ENCODE measurements at regions not wholly inside any gene's neighbourhood (a gene's known extent, or its start where the extent isn't known, plus 50 kb on each side); places are given as distances from the start of the nearest gene placed in this dataset.
"Not testable (repeated sequence)": the region's sequence is repeated elsewhere in the genome, so short reads cannot be mapped to it uniquely, and the experiment has no call there.

DNA sequence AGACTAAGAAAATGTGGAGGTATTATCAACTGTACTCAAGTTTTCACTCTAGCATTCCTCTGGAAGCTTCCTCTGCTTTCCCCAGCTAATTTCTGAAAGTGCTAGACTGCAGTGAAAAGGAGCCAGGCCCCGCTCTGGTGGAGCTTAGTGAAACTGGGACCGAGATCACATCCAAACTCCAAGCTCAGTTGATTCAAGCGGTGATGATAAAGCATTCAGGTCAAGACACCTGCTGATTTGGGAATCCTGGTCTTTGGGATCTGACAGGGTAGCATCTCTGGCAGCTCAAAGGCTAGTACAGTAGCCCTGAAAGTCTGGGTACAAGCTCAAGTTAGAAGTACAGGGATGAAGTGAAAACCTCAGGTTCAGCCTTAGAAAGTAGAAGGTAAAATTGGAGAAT lies 120.2 kb upstream of the CRIM1 start:
- no peak for DNase-seq (ENCODE audit: low read depth)

DNA sequence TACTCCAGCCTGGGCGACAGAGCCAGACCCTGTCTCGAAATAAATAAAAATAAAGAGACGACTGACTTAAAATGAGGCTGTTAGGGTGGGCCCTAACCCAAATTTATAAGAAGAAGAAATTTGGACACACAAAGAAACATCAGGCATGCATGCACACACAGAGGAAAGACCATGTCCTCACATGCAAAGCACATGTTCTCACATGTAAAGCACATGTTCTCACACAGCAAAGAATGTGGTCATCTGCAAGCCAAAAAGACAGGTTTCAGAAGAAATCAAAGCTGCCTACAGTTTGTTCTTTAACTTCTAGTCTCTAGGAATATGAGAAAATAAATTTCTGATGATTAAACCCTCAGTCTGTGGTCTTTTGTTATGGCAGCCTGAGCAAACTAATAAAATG lies 132.3 kb upstream of the CRIM1 start:
- DNase-seq (ENCODE audit: low read depth) = no peak

GRCh38 chr2:36222485-36222884 lies 133.1 kb upstream of the CRIM1 start:
- no peak for DNase-seq (ENCODE audit: low read depth)

DNA sequence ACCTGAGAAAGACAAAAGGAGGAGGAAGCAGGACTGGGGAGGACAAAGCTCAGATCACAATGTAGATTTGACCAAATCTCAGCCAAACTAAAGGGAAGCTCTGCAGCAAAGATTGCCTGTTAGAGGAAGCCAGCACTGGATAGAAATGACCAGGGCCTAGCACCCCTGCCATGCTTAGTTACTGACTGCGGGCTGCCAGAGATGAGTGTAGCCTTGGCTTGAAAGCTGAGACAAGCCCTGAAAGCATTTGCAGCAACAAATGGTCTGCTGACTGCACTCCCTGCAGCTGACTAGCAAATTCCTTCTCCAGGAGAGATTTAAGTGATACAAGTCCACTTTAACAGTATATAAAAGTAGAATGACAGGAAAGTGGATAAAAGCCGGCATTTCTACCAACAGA lies 140.9 kb upstream of the CRIM1 start:
- DNase-seq (ENCODE audit: low read depth) = no peak

DNA sequence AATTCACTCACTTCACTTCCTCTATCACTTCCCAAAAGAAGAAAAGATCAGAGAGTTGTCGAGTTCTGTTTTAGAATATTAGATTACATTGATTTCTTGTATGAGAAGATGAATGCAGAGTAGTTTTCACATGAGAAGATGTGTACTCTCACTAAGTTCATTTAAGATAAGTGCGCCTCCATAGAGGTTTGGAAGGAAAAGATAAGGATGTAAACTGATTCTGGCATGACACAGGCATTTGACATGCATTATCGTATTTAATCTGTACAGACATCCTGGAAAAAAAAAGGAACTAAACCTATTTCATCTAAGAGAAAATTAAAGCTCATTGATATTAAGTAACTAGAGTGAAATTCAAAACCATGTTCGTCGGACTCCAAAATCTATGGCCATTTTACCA lies 152.2 kb upstream of the CRIM1 start:
- DNase-seq (ENCODE audit: low read depth) = no peak

DNA sequence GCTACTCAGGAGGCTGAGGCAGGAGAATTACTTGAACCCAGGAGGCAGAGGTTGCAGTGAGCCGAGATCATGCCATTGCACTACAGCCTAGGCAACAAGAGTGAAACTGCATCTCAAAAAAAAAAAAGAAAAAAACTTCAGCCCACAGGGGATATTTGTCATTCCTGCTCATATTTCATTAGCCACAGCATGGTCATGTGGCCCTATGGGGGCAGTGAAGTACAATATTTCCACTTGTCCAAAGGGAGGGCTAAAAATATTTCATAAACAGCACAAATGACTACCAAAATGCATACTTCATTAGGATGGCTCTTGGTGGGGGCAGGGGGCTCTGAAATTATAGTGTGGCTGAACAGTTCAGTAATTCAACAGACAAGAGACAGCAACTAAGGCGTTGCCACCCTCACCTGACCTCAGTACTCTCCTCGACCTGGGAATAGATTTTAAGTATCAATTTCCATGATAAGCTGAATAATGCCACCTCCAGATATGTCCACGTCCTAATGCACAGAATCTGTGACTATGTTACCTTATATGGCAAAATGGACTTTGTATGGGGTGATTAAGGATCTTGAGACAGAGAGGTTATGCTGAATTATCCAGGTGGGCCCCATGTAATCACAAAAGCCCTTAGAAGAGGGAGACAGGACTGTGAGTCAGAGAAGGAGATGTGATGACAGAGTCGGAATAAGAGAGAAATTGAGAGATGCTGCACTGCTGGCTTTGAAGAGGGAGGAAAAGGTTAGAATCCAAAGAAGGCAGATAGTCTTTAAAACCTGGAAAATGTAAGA lies 158.2 kb upstream of the CRIM1 start:
- no peak for DNase-seq (ENCODE audit: low read depth)

DNA sequence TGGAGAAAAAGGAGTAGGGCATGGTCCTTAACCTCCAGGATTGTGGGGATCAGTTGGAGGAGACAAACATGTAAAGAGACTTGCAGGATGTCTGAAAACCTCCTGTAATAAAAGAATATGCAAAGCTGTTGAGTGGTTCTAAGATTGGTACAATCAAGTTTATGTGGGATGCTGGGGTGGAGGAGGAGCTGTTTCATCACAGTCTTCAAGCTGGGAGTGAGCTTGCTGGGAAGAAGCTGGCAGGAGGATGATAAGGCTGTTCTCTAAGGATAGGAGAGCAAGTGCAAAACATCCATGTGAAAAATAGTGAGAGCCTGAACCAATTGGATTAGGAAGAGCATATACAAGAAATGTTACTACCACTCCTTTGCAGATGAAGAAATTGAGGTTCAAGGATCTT lies 161.9 kb upstream of the CRIM1 start:
- no peak for DNase-seq (ENCODE audit: low read depth)

- DNase-seq (ENCODE audit: low read depth) = no peak
These were observed 162.6 kb upstream of the CRIM1 start for GRCh38 chr2:36192983-36193382.

DNA sequence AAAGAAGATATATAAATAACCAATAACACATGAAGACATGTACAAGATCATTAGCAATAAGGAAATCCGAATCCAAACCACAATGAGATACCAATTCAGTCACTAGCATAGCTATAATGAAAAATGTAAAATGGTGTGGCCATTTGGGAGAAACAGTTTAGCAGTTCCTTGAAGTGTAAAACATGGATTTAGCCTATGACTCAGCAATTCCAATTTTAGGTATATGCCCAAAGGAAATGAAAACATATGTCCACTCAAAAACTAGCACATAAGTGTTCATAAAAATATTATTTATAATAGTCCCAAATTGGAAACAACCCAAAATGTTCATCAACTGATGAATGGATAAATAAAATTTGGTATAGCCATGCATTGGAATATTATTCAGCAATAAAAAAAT lies 165.5 kb upstream of the CRIM1 start:
- DNase-seq (ENCODE audit: low read depth) = no peak

DNA sequence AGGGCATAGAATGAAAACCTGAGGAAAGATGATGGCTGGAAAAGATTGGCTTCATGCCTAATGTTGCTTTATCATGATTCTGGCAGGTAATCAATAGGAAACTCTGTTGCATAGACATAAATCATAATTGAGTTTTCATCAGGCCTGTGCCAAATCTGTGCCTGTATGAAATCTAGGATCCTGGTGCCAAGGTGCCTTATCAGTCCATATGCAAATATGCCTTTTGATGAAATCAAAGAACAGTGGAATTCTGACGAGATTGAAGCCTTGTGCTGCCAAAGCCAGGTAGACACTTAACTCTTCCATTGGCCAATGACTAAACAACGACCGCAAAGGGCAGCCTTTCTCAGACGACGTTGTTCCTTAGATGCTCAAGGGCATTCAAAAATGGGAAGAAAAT lies 170.0 kb upstream of the CRIM1 start:
- no peak for DNase-seq (ENCODE audit: low read depth)

GRCh38 chr2:36184848-36185247 lies 170.7 kb upstream of the CRIM1 start:
- DNase-seq (ENCODE audit: low read depth) = no peak

GRCh38 chr2:36180789-36181482 lies 174.6 kb upstream of the CRIM1 start:
- DNase-seq (ENCODE audit: low read depth) = not testable (repeated sequence)

DNA sequence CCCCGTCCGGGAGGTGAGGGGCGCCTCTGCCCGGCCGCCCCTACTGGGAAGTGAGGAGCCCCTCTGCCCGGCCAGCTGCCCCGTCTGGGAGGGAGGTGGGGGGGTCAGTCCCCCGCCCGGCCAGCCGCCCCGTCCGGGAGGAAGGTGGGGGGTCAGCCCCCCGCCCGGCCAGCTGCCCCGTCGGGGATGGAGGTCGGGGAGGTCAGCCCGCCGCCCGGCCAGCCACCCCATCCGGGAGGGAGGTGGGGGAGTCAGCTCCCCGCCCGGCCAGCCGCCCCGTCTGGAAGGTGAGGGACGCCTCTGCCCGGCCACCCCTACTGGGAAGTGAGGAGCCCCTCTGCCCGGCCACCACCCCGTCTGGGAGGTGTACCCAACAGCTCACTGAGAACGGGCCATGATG lies 175.3 kb upstream of the CRIM1 start:
- not testable (repeated sequence) for DNase-seq (ENCODE audit: low read depth)

DNA sequence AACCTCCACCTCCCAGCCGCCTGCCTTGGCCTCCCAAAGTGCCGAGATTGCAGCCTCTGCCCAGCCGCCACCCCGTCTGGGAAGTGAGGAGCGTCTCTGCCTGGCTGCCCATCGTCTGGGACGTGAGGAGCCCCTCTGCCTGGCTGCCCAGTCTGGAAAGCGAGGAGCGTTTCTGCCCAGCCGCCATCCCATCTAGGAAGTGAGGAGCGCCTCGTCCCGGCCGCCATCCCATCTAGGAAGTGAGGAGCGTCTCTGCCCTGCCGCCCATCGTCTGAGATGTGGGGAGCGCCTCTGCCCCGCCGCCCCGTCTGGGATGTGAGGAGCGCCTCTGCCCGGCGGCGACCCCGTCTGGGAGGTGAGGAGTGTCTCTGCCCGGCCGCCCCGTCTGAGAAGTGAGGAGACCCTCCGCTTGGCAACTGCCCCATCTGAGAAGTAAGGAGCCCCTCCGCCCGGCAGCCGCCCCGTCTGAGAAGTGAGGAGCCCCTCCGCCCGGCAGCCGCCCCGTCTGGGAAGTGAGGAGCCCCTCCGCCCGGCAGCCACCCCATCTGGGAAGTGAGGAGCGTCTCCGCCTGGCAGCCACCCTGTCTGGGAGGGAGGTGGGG lies 175.8 kb upstream of the CRIM1 start:
- not testable (repeated sequence) for DNase-seq (ENCODE audit: low read depth)

GRCh38 chr2:36178384-36178783 lies 177.2 kb upstream of the CRIM1 start:
- no peak for DNase-seq (ENCODE audit: low read depth)

- DNase-seq (ENCODE audit: low read depth) = no peak
These were observed 178.3 kb upstream of the CRIM1 start for GRCh38 chr2:36177282-36177681.

DNA sequence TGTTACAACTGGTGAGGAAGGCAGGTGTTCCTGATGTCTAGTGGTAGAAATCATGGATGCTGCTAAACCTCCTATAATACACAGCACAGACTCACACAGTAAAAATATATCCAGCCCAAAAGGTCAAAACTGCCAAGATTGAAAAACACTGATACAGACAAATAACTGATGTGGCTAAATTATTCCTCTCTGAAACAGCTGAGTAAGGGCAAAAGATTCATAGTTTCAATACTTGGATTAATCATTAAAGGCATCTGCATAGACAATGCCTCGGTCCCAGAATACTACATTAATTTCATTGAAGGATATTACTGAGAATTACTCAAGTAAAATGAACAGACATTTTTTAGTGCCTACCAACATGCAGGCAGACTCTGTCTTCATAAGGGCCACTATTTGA lies 180.7 kb upstream of the CRIM1 start:
- no peak for DNase-seq (ENCODE audit: low read depth)

DNA sequence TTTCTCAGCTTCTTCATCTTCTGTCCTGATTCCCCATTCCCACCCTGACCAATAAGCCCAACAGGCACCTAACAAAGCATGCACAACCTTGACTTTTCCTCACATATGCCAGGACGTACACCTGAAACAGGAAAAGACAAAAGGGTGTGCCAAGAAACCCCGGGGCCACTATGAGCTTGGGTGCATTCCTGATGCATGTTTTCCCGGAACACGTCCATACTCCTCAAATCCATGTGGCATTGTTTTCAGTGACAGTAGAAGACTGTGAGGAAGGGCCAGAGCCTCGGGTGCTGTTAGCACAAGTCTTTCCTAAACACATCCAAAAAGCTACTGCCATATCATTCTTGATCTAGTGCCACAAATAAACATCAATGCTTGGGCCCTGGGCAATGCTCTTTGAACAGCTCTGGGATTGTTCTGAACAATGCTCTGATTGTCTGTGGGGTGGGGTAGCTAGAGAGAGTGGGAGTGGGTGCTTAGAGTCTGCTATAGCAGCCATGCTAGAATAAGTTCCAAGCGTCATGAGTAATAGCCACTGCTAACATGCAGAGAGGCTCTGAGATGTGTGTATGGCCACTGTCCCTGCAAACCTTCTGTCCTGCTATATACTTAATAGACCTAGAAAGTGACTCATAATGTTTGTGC lies 181.7 kb upstream of the CRIM1 start:
- no peak for DNase-seq (ENCODE audit: low read depth)

DNA sequence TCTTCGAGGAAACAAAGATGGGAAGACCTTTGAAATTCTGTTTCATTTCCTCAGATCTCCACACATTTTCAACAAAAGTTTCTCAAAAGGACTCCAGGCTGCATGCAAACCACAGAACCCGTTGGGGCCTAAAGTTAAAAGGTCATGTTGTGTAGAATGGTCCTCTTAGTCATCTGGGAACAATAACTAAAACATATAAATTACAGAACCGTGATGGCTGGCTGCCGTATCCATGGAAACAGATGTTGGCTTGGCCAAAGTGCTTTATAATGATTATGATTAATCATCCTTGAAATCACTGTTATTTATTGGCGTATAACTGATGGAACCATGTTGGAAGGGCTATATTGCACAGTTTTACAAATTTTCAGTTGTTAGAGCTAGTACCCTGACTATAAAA lies 182.8 kb upstream of the CRIM1 start:
- no peak for DNase-seq (ENCODE audit: low read depth)

DNA sequence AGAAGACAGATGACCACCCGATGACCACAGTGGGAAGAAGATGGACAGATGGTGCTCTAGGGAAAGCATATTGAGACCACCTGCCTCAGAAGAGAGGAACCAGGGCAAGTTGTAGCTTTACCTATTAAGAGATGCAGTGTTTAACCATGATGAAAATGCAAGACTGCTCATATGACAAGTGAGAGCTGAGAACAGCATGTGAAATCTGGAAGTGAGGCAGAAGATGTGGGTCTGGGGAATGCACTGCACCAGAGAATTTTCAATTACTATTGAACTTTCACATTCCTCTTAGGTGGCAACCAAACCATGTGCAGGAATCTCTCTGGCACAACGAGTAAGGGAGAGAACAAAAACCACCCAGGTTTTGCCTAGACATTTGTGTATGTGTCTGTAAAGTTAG lies 184.8 kb upstream of the CRIM1 start:
- no peak for DNase-seq (ENCODE audit: low read depth)

DNA sequence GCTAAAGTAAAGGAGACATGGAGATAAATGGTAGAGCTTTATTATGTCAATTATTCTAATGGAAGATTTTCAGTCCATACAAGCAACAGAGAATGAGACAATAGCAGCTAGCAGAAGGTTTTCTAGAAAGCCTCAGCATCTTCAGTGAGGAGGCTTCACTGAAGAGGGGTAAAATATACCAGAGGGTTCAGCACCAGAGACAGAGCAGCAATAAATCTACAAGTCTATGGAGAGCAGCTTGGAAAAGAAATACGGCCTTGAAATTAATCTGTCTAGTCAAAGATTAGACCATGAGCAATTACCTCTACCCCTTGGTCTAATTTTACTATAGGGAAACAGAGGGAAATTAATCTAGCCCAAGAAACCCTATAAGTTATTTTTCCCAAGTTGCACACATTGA lies 185.7 kb upstream of the CRIM1 start:
- no peak for DNase-seq (ENCODE audit: low read depth)

DNA sequence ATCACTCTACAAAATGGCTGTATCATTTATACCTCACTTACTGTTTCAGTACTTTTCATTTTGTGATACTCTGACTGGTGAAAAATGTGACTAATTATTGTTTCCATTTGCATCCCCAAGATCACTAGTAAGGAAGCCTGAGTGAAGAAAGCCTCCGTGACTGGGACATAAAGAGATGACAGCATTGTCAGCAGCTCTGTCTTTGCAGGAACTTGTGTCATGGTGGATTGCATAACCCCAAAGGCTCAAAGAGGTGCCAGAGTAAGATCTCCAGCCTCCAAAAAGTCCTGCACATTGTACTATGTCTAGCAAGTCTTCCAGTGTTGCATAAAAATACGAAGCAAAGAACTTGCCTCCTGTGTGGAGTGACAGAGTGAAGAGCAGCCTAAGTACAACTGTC lies 187.5 kb upstream of the CRIM1 start:
- no peak for DNase-seq (ENCODE audit: low read depth)

GRCh38 chr2:36165132-36165531 lies 190.4 kb upstream of the CRIM1 start:
- no peak for DNase-seq (ENCODE audit: low read depth)

Measured in activated T-helper 9 cell treated with anti-CD3 and anti-CD28 coated beads, Interleukin-2, amount 50 U/mL, for 16 hours (primary cell).